GM23248 (cell line): ENCODE measurements at regions not wholly inside any gene's neighbourhood (a gene's known extent, or its start where the extent isn't known, plus 50 kb on each side); places are given as distances from the start of the nearest gene placed in this dataset.

Experiments used
- EZH2 ChIP-seq: fragments of 200-600 bp; sonication (generic); IDR thresholded peaks from 2 replicates; pipeline ENCODE4 v1.6.1; 2018; ENCODE audit warnings: antibody characterized with exemption, mild to moderate bottlenecking; ENCODE audit not compliant: insufficient read depth, poor library complexity, severe bottlenecking
- EZH2phosphoT487 ChIP-seq: fragments of 200-600 bp; sonication (generic); IDR thresholded peaks from 2 replicates; pipeline ENCODE4 v1.6.1; 2018; ENCODE audit warnings: antibody characterized with exemption, moderate library complexity, mild to moderate bottlenecking, low read depth; ENCODE audit not compliant: insufficient read depth

DNA sequence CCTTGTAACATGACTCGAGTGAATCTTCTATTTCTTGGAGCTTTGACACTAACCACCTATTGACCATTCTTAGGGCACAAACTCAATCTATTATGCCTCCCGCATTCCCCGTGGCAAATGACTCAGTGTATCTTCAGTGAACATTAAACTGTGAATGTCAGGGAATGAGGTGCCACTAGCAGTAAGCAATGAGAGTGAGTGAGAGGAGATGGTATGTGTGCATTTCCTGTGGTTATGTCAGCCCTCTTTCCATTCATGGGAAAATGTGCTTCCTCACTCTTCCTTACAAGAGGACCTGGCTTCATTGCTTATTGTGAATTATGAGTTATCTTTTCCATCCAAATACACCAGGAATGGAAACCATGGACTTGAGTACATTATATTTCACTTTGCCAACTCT, 229.2 kb downstream of the EMP1 start:
- TF ChIP-seq EZH2 (no peak), EZH2phosphoT487 (no peak)
